ENCODE measurements at regions not wholly inside any gene's neighbourhood (a gene's known extent, or its start where the extent isn't known, plus 50 kb on each side); places are given as distances from the start of the nearest gene placed in this dataset.

DNA sequence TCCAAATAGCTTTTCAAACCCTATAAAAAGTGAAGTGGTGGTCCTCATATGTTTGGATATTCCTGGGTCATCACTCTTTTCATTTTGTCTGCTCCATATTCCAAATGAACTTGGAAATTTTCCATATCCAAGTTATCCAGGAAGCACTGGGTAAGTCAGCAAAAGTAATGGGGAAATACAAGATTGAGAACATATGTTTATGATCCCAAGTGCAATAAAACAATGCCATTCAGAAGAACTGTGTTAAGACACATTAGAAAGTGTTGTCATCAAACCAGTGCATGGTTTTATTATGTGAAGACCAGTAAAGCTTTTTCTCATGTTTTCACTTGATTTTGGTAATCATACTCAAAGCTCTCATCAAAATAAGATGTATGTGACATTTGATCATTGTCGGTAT is 363.4 kb downstream of the RPRM start:
- ChIA-PET POLR2A (ENCODE audit: unreplicated experiment) (no interaction called here), CTCF (no interaction called here)
- Histone ChIP-seq H3K79me2 (ENCODE audit: low read depth) (no peaks in the 10 kb centered on the region), H3K27me3 (ENCODE audit: insufficient read depth, low read depth) (no peaks in the 10 kb centered on the region), H3K36me3 (ENCODE audit: low read depth) (no peaks in the 10 kb centered on the region), H4K20me1 (ENCODE audit: insufficient read depth) (no peaks in the 10 kb centered on the region), H3K4me1 (replicated peaks; ENCODE audit: insufficient read depth) (no peaks in the 10 kb centered on the region), H3K9me2 (ENCODE audit: insufficient read depth) (no peaks in the 10 kb centered on the region), H3F3A (ENCODE audit: insufficient read depth, low read depth) (no peaks in the 10 kb centered on the region), H3K4me2 (no peak overlapping the region), H2AFZ (no peak overlapping the region), H3K9me3 (ENCODE audit: insufficient read depth, low read depth) (no peaks in the 10 kb centered on the region), H3K4me3 (no peak overlapping the region), H3K27ac (no peak overlapping the region)
- intact Hi-C loops (cut with micrococcal nuclease; ENCODE audit: unreplicated experiment): no loop called here
- no peak for TF ChIP-seq EZH2 (IDR thresholded peaks at IDR 0.05; ENCODE audit: low read depth)
- TF ChIP-seq, protein P1, sequence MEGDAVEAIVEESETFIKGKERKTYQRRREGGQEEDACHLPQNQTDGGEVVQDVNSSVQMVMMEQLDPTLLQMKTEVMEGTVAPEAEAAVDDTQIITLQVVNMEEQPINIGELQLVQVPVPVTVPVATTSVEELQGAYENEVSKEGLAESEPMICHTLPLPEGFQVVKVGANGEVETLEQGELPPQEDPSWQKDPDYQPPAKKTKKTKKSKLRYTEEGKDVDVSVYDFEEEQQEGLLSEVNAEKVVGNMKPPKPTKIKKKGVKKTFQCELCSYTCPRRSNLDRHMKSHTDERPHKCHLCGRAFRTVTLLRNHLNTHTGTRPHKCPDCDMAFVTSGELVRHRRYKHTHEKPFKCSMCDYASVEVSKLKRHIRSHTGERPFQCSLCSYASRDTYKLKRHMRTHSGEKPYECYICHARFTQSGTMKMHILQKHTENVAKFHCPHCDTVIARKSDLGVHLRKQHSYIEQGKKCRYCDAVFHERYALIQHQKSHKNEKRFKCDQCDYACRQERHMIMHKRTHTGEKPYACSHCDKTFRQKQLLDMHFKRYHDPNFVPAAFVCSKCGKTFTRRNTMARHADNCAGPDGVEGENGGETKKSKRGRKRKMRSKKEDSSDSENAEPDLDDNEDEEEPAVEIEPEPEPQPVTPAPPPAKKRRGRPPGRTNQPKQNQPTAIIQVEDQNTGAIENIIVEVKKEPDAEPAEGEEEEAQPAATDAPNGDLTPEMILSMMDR (conservative IDR thresholded peaks at IDR 0.05): no peak
- no peak for DNase-seq
- BruUV-seq (replicated peaks): no TSS peak

DNA sequence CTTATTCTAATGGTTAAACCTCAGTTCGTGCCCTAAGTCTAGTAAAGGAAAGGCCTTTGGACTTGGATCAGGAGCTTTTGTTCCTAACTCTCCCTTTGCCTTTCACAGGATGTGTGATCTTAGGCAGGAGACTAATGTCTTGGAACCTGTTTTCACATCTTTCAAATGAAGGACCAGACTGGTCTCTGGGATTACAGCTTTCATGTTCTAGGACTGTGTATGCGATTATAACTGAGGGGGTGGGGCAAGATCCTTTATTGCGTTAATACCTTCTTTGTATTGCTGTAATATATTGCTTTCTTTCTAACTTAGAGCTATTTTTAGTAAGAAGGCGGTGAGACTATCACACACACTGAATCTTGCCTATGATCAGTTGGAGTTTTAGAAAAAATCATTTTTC is 368.1 kb downstream of the RPRM start:
- no peak for TF ChIP-seq EZH2 (IDR thresholded peaks at IDR 0.05; ENCODE audit: low read depth)
- TF ChIP-seq, protein P1 (conservative IDR thresholded peaks at IDR 0.05): no peak
- CTCF ChIA-PET: no interaction called here
- Histone ChIP-seq H3K4me1 (replicated peaks; ENCODE audit: insufficient read depth) (no peaks in the 10 kb centered on the region), H3K4me2 (no peak overlapping the region), H4K20me1 (ENCODE audit: insufficient read depth) (no peaks in the 10 kb centered on the region), H3K79me2 (ENCODE audit: low read depth) (no peaks in the 10 kb centered on the region), H2AFZ (no peak overlapping the region), H3K36me3 (ENCODE audit: low read depth) (no peaks in the 10 kb centered on the region), H3K27me3 (ENCODE audit: insufficient read depth, low read depth) (no peaks in the 10 kb centered on the region), H3K4me3 (no peak overlapping the region), H3F3A (ENCODE audit: insufficient read depth, low read depth) (no peaks in the 10 kb centered on the region), H3K9me2 (ENCODE audit: insufficient read depth) (no peaks in the 10 kb centered on the region), H3K27ac (no peak overlapping the region), H3K9me3 (ENCODE audit: insufficient read depth, low read depth) (no peaks in the 10 kb centered on the region)
- intact Hi-C loops (cut with micrococcal nuclease; ENCODE audit: unreplicated experiment): no loop called here
- POLR2A ChIA-PET (ENCODE audit: unreplicated experiment): no interaction called here
- no TSS peak for BruUV-seq (replicated peaks)
- DNase-seq: no peak

DNA sequence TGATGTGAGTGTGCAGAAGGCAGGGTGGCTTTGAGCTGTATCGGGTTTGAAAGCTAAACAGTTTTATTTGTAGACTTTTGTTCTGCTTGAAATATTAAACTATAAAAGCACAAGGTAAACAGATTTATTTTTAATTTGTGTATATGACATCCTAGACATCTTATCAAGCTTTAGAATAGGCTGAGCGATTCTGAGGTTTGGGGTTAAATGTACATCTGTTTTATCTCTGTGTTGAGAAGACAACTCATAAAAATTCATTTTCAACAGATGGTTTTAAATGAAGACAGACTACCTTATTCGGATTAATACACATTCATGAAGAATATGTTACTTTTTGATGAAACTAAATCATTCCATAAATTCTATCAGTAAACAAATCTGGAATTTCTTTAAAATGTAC is 368.8 kb downstream of the RPRM start:
- CTCF ChIA-PET: no interaction called here
- intact Hi-C loops (cut with micrococcal nuclease; ENCODE audit: unreplicated experiment): no loop called here

More for the DNA sequence above, 368.8 kb downstream of the RPRM start:
- no peaks in the 10 kb centered on the region for H3K9me3 ChIP-seq (ENCODE audit: insufficient read depth, low read depth)
- H3K27me3 ChIP-seq (ENCODE audit: insufficient read depth, low read depth): no peaks in the 10 kb centered on the region
- H3K4me2 ChIP-seq: no peak overlapping the region
- H3K79me2 ChIP-seq (ENCODE audit: low read depth): no peaks in the 10 kb centered on the region
- POLR2A ChIA-PET (ENCODE audit: unreplicated experiment): no interaction called here
- no peaks in the 10 kb centered on the region for H3K4me1 ChIP-seq (replicated peaks; ENCODE audit: insufficient read depth)
- H3F3A ChIP-seq (ENCODE audit: insufficient read depth, low read depth): no peaks in the 10 kb centered on the region
- TF ChIP-seq, protein P1 (conservative IDR thresholded peaks at IDR 0.05): no peak
- no peak for TF ChIP-seq EZH2 (IDR thresholded peaks at IDR 0.05; ENCODE audit: low read depth)
- H3K4me3 ChIP-seq: no peak overlapping the region
- H3K27ac ChIP-seq: no peak overlapping the region
- no peak overlapping the region for H2AFZ ChIP-seq
- BruUV-seq (replicated peaks): no TSS peak
- no peaks in the 10 kb centered on the region for H3K9me2 ChIP-seq (ENCODE audit: insufficient read depth)
- H3K36me3 ChIP-seq (ENCODE audit: low read depth): no peaks in the 10 kb centered on the region
- no peak for DNase-seq
- no peaks in the 10 kb centered on the region for H4K20me1 ChIP-seq (ENCODE audit: insufficient read depth)
